Astrocyte of the hippocampus (primary cell): ENCODE measurements at regions not wholly inside any gene's neighbourhood (a gene's known extent, or its start where the extent isn't known, plus 50 kb on each side); places are given as distances from the start of the nearest gene placed in this dataset.

ENCODE experiments used
- DNase-seq: peaks from one replicate; pipeline ENCODE4 v3.0.0; 2011; ENCODE audit warnings: low read depth, low spot score

- DNase-seq, result no peak
These were observed 51.5 kb upstream of the NOTCH1 start for GRCh38 chr9:136597141-136597885.

GRCh38 chr9:136596630-136597031 is 50.8 kb upstream of the NOTCH1 start:
- no peak for DNase-seq

GRCh38 chr9:136596217-136596616 is 50.4 kb upstream of the NOTCH1 start:
- DNase-seq, result no peak

- no peak for DNase-seq
These were observed 49.7 kb upstream of the NOTCH1 start for GRCh38 chr9:136595245-136596153.
